WERI-Rb-1 (cell line): ENCODE measurements at regions not wholly inside any gene's neighbourhood (a gene's known extent, or its start where the extent isn't known, plus 50 kb on each side); places are given as distances from the start of the nearest gene placed in this dataset.
A peak's percentile ranks its signal among the peaks of the same experiment; 100 is the strongest.

Source experiments
- DNase-seq: peaks from one replicate; pipeline ENCODE4 v3.0.0-alpha.2; 2020
- H3K27ac ChIP-seq: fragments of 250-450 bp; sonication (Bioruptor Pico); 2 replicates; pipeline ENCODE4 v1.5.1; 2020; ENCODE audit warnings: mild to moderate bottlenecking, moderate library complexity
- H3K27me3 ChIP-seq: fragments of 250-450 bp; sonication (Bioruptor Pico); 2 replicates; pipeline ENCODE4 v1.5.1; 2021; ENCODE audit warnings: mild to moderate bottlenecking, low read depth, moderate library complexity; ENCODE audit not compliant: insufficient read depth, severe bottlenecking
- H3K36me3 ChIP-seq: fragments of 250-450 bp; sonication (Bioruptor Pico); 2 replicates; pipeline ENCODE4 v1.5.1; 2020; ENCODE audit warnings: mild to moderate bottlenecking, moderate library complexity
- H3K4me3 ChIP-seq: 2 replicates; pipeline ENCODE4 v1.5.1; 2011; ENCODE audit warnings: low read depth, mild to moderate bottlenecking, control low read depth, low read length
- H3K9me3 ChIP-seq: fragments of 250-450 bp; sonication (Bioruptor Pico); 2 replicates; pipeline ENCODE4 v1.5.1; 2021; ENCODE audit warnings: mild to moderate bottlenecking, moderate library complexity; ENCODE audit not compliant: severe bottlenecking
- CTCF ChIP-seq: IDR thresholded peaks from 2 replicates; pipeline ENCODE4 v1.5.1; 2011; ENCODE audit warnings: low read depth, mild to moderate bottlenecking, control low read depth, inconsistent platforms, low read length

GRCh38 chr17:79466562-79467350, 144.1 kb downstream of the RBFOX3 start:
- peaks cover 8% of the 10 kb centered on the region for H3K36me3 ChIP-seq
- no peak for TF ChIP-seq CTCF
- no peak for DNase-seq
- H3K4me3 ChIP-seq = no peak overlapping the region
- H3K27ac ChIP-seq = peak overlapping the region; percentile 71
- no peaks in the 10 kb centered on the region for H3K9me3 ChIP-seq
- H3K27me3 ChIP-seq = no peaks in the 10 kb centered on the region

DNA sequence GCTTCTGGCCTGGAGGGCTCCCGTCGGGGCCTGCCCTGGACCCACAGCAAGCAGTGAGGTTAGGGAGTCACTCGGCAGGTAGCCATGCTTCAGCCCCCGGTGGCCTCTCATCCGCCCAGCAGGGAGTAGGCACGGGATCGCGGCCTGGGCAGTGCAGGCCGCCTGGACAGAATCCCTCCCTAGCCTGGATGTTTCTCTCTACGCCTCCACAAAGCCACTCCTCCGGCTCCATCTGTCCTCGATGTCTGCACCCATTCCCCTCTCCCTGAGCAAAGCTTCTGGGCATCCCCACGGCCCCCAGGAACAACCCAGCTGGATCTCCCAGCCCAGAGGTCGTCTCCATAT, 145.2 kb downstream of the RBFOX3 start:
- Histone ChIP-seq H3K4me3 (no peak overlapping the region), H3K36me3 (peaks cover 8% of the 10 kb centered on the region), H3K27ac (peak overlapping the region; percentile 71), H3K9me3 (no peaks in the 10 kb centered on the region), H3K27me3 (no peaks in the 10 kb centered on the region)
- DNase-seq = peak; percentile 64
- TF ChIP-seq CTCF = no peak

DNA sequence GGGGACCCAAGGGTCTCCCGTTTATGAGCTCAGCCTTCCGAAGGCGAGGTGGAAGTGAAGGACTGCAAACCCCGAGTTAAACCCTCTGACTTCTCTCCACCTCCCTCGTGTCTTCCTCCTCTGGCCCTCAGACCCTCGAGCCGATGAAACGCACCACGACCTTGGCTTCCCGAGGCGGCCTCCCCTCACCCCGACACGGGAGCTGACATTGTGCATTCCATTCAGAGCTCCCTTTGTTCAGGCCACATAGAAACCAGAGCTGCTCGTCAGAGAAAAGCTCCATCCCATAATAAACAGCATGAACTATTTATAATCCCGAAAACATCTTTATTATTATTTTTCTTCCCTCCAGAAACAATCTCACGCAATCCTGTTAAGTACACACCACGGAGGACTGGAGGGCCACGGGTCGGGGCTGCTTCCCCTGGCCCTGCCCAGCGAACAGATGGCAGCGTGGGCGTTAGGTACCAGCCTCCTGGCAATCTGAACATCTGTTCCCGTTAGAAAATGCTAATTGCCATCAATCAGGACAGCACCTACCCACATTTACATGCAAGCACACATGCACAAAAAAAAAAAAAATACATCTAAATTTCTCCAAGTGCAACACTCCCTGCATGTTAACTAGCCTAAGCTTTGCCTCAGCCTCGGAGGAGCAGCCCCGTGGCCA, 145.7 kb downstream of the RBFOX3 start:
- Histone ChIP-seq H3K9me3 (no peaks in the 10 kb centered on the region), H3K27ac (peak overlapping the region; percentile 71), H3K4me3 (no peak overlapping the region), H3K36me3 (peaks cover 8% of the 10 kb centered on the region), H3K27me3 (no peaks in the 10 kb centered on the region)
- no peak for TF ChIP-seq CTCF
- peak; percentile 66 for DNase-seq

DNA sequence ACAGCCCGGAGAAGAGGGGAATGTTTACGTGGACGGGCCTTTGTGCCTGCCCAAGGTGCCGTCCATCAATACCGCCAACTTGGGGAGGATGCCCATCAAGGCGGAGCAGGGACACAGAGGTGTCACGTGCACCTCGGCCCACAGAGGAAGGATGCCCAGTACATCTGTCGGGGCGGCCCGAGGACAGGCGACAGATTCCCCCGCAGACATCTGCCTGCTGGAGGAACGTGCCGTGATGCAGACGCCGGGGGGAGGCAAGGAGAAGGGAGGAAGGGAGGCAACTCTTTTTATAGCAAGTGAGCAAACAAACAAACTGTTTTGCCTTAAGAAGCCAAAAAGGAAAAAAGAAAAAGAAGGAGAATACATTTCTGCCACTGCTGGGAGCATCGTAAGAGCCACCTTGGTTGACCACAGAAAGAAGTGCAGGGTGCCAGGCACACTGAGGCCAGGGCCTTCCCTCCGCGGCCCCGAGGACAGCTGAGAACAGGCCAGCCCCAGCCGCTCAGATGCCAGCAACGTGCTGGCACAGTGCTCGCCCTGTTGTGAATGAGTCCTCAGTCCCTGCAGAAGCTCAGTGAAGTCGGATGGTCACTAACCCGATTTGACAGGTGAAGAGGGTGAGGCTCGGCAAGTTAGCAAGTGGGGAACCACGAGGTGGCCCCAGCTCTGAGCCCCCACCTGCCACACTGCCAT, 146.4 kb downstream of the RBFOX3 start:
- H3K27me3 ChIP-seq = no peaks in the 10 kb centered on the region
- H3K36me3 ChIP-seq = peaks cover 8% of the 10 kb centered on the region
- H3K4me3 ChIP-seq = no peak overlapping the region
- peak overlapping the region; percentile 71 for H3K27ac ChIP-seq
- H3K9me3 ChIP-seq = no peaks in the 10 kb centered on the region
- TF ChIP-seq CTCF = no peak
- DNase-seq = no peak

DNA sequence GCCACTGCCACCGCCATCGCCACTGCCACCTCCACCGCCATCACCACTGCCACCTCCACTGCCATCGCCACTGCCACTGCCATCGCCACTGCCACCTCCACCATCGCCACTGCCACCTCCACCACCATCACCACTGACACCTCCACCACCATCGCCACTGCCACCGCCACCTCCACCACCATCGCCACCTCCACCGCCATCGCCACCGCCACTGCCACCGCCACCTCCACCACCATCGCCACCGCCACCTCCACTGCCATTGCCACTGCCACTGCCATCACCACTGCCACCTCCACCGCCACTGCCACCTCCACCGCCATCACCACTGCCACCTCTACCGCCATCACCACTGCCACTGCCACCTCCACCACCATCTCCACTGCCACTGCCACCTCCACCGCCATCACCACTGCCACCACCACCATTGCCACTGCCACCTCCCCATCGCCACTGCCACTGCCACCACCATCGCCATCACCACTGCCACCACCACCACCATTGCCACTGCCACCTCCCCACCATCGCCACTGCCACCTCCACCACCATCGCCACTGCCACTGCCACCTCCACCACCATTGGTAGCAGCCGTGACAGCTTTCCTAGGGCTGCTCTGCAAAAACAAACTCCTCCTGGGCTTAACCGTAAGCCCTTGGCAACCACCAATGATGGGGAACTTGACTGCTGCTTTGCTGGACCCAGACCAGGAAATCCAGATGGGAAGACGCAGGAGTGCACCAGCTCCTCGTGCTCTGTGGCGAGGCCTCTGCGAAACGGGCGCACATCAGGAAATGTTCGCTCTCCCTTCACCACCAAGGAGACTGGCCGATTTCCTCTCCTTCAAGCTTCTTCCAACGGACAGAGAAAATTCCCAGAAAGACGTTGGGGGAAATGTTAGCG, 147.2 kb downstream of the RBFOX3 start:
- no peak overlapping the region for H3K27ac ChIP-seq
- no peaks in the 10 kb centered on the region for H3K27me3 ChIP-seq
- H3K36me3 ChIP-seq = peaks cover 8% of the 10 kb centered on the region
- TF ChIP-seq CTCF = no peak
- H3K9me3 ChIP-seq = no peaks in the 10 kb centered on the region
- H3K4me3 ChIP-seq = no peak overlapping the region
- no peak for DNase-seq
